Endothelial cell of umbilical vein (primary cell): ENCODE measurements at regions not wholly inside any gene's neighbourhood (a gene's known extent, or its start where the extent isn't known, plus 50 kb on each side); places are given as distances from the start of the nearest gene placed in this dataset.

Experiments used
- EZH2 ChIP-seq: IDR thresholded peaks from 2 replicates; pipeline ENCODE4 v1.6.1; 2012; ENCODE audit warnings: borderline replicate concordance, low read depth, mild to moderate bottlenecking, moderate library complexity, low read length, inconsistent platforms; ENCODE audit not compliant: severe bottlenecking
- POLR2A ChIP-seq: IDR thresholded peaks from 2 replicates; pipeline ENCODE4 v1.6.1; 2012; ENCODE audit warnings: low read depth, mild to moderate bottlenecking, control low read depth, low read length
- POLR2AphosphoS5 ChIP-seq: IDR thresholded peaks from 2 replicates; pipeline ENCODE4 v1.6.1; 2012; ENCODE audit warnings: low read depth, mild to moderate bottlenecking, control low read depth, low read length, moderate library complexity; ENCODE audit not compliant: insufficient read depth
- TF ChIP-seq, protein P1 (sequence below), 2 donors: IDR thresholded peaks; 1 replicate in 1 of 2; 2 replicates in 1 of 2; pipeline ENCODE4 v1.5.1; 2011; ENCODE audit warnings: low read length in 2 of 2, mild to moderate bottlenecking in 2 of 2, moderate library complexity in 2 of 2, control low read depth in 1 of 2, inconsistent platforms in 1 of 2, low read depth in 1 of 2; ENCODE audit not compliant: insufficient read depth in 1 of 2; ENCODE audit errors: extremely low read depth in 1 of 2
- TF ChIP-seq, protein P2 (sequence below): IDR thresholded peaks from 2 replicates; pipeline ENCODE4 v1.6.1; 2011; ENCODE audit not compliant: insufficient read depth, insufficient read length

DNA sequence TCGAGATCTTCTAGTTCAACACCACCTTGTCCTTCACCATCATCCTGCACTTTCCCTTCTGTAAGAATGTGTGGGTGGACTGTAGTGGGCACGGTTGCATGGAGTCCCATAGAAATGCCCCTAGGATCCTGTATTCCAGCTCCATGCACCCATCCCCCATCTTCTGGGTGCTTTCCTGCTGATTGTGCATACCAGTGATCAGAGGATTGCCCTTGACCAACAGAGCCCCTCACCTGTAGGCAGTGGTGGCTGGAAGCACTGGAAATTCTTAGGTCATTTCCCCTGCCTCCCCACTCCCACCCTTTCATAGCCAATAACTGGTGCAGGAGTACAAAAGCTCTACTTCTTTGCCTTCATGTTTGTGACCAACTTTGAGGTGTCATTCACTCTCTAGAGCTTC lies 213.4 kb upstream of the ARSJ start:
- TF ChIP-seq EZH2 (no peak), POLR2AphosphoS5 (no peak), POLR2A (no peak)
- TF ChIP-seq, protein P1, sequence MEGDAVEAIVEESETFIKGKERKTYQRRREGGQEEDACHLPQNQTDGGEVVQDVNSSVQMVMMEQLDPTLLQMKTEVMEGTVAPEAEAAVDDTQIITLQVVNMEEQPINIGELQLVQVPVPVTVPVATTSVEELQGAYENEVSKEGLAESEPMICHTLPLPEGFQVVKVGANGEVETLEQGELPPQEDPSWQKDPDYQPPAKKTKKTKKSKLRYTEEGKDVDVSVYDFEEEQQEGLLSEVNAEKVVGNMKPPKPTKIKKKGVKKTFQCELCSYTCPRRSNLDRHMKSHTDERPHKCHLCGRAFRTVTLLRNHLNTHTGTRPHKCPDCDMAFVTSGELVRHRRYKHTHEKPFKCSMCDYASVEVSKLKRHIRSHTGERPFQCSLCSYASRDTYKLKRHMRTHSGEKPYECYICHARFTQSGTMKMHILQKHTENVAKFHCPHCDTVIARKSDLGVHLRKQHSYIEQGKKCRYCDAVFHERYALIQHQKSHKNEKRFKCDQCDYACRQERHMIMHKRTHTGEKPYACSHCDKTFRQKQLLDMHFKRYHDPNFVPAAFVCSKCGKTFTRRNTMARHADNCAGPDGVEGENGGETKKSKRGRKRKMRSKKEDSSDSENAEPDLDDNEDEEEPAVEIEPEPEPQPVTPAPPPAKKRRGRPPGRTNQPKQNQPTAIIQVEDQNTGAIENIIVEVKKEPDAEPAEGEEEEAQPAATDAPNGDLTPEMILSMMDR (IDR thresholded peaks at IDR 0.05; ENCODE audit: extremely low read depth in 1 of 2, insufficient read depth in 1 of 2, low read depth in 1 of 2, low read length in 2 of 2) = no peak
- TF ChIP-seq, protein P2, sequence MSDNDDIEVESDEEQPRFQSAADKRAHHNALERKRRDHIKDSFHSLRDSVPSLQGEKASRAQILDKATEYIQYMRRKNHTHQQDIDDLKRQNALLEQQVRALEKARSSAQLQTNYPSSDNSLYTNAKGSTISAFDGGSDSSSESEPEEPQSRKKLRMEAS = no peak
